AG04449 (cell line): ENCODE measurements at regions not wholly inside any gene's neighbourhood (a gene's known extent, or its start where the extent isn't known, plus 50 kb on each side); places are given as distances from the start of the nearest gene placed in this dataset.

Experiments
- CTCF ChIA-PET: fragments of 350-600 bp; formaldehyde crosslinking; extraction: SDS; loops from one replicate; lab custom pipeline; 2021; ENCODE audit warnings: antibody characterized with exemption; lab: Yijun Ruan, JAX
- POLR2A ChIA-PET: fragments of 400-600, 350-600 bp; formaldehyde crosslinking; extraction: SDS; loops from one replicate; lab custom pipeline; 2020; ENCODE audit warnings: antibody characterized with exemption, inconsistent platforms; lab: Yijun Ruan, JAX
- DNase-seq: peaks from one replicate; pipeline ENCODE4 v3.0.0-alpha.2; 2010; ENCODE audit warnings: low read depth, low spot score
- H3K4me3 ChIP-seq: 2 replicates; pipeline ENCODE4 v1.5.1; 2011; ENCODE audit warnings: low read depth, mild to moderate bottlenecking, control low read depth, low read length
- CTCF ChIP-seq: IDR thresholded peaks from one replicate; pipeline ENCODE4 v1.5.1; 2011; ENCODE audit warnings: mild to moderate bottlenecking, moderate library complexity, low read length, control low read depth, inconsistent platforms; ENCODE audit not compliant: insufficient read depth; ENCODE audit errors: missing control alignments

GRCh38 chr1:165047994-165048393 is 308.5 kb downstream of the LMX1A start:
- CTCF ChIA-PET = no interaction called here
- POLR2A ChIA-PET = no interaction called here
- no peak overlapping the region for H3K4me3 ChIP-seq
- no peak for TF ChIP-seq CTCF
- DNase-seq = no peak

- no peak for DNase-seq
- CTCF ChIA-PET = no interaction called here
- POLR2A ChIA-PET = no interaction called here
- H3K4me3 ChIP-seq = no peak overlapping the region
- TF ChIP-seq CTCF = no peak
These were observed 310.6 kb downstream of the LMX1A start for GRCh38 chr1:165045902-165046301.

- ChIA-PET CTCF (no interaction called here), POLR2A (no interaction called here)
- DNase-seq = no peak
- no peak overlapping the region for H3K4me3 ChIP-seq
- no peak for TF ChIP-seq CTCF
These were observed 315.9 kb downstream of the LMX1A start for GRCh38 chr1:165040641-165041040.

- ChIA-PET CTCF (no interaction called here), POLR2A (no interaction called here)
- DNase-seq = no peak
- no peak overlapping the region for H3K4me3 ChIP-seq
- TF ChIP-seq CTCF = no peak
These were observed 316.5 kb downstream of the LMX1A start for GRCh38 chr1:165039996-165040395.

GRCh38 chr1:165036403-165036802 is 320.1 kb downstream of the LMX1A start:
- CTCF ChIA-PET = no interaction called here
- no peak for TF ChIP-seq CTCF
- POLR2A ChIA-PET = no interaction called here
- H3K4me3 ChIP-seq = no peak overlapping the region
- DNase-seq = no peak

- POLR2A ChIA-PET = no interaction called here
- no peak overlapping the region for H3K4me3 ChIP-seq
- CTCF ChIA-PET = no interaction called here
- no peak for TF ChIP-seq CTCF
- DNase-seq = no peak
These were observed 322.2 kb downstream of the LMX1A start for GRCh38 chr1:165034136-165034809.
